Umbilical cord (tissue), 1 donor: ENCODE measurements at regions not wholly inside any gene's neighbourhood (a gene's known extent, or its start where the extent isn't known, plus 50 kb on each side); places are given as distances from the start of the nearest gene placed in this dataset.
A peak's percentile ranks its signal among the peaks of the same experiment; 100 is the strongest.
"Not testable (repeated sequence)": the region's sequence is repeated elsewhere in the genome, so short reads cannot be mapped to it uniquely, and the experiment has no call there.

Source experiments
- DNase-seq: peaks from one replicate; pipeline ENCODE4 v3.0.0-alpha.2; 2015; ENCODE audit warnings: low spot score

DNA sequence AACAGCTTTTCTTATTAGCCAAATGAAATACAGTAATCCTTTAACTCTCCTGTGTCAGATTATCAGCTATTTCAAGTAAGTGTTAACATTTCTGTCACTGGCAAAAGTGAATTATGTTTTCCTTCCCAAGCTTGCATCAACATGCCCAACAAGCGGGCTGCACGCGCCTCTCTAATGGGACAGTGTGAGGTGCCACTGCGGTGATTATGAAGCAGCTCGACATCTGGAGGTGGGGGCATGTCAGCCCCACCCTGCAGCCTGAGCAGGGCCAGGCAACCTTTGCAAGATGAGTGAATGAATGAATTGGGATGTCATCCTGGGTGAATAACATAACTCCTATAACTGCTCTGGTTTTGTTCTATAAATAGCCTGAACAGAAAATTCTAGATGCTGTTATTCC lies 301.4 kb downstream of the ZNF326 start:
- DNase-seq, result no peak

DNA sequence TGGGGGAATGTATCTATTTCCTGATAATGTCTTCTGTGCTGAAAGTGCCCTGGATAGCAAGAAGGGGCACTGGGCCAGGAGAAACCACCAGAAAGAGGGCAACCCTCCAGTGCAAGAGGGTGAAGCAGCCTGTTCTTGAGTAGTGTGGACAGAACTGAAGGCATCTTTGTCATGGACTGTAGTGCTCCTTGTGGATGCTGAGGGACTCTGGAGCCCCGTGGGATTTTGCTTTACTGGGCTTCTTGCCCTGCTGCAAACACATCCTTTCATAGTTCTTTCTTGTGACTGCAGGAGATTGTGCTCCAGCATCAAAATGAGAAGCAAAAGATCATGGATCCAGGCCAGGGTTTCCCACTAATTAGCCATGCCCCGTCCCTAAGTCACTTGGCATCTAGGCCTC lies 300.6 kb downstream of the ZNF326 start:
- no peak for DNase-seq

DNA sequence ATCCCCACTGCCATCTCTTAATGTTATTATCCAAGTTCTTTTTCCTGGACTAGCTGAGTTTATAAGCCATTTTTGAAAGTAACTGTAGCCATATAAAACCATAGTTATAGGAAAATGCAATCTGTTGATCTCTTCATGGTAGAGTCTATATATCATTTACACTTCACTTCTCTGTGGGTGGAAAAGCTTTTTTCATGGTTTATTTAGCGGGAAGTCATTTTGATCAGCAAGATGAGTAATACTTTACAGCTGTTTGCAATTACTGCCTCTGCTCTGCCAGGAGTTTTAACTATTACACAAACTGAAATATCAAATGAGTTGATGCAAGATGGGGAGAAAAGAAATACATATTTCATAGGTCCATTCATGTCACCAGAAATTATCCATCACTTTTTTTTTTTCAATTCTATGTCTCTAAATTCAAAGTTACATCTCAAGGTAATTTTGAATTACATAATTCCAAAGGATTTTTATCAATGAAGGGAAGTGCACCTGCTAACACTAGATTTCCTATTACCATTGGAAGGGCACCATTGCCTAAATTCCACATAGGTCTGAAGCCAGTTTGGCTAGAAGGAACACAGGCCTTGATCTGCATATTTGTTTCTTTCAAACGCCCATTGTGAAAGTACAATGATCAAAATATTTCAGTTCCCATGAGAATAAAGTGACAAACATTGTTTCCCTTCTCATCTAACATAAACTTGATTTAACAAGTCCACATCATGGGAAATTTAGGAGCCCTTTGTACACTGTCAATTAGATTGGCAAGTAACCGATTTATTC lies 296.7 kb downstream of the ZNF326 start:
- DNase-seq, result no peak

DNA sequence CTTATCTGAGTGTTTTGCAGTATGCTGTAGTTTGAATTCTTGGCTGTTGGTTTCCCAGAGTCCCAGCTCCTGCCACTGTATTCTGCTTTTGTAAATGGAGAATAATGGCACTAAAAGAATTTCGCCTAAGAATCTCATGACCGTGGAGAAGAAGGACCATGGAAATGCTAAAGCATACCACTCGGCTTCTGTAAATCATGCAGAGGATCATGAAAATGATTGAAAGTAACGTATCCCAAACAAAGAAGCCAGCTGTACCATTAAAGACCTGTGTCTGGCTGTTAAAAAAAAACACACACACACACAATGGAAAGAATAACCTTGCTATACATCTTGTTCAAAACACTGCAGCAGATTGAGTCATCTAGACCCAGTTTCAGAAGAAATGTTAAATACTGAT lies 287.9 kb downstream of the ZNF326 start:
- DNase-seq, result no peak

DNA sequence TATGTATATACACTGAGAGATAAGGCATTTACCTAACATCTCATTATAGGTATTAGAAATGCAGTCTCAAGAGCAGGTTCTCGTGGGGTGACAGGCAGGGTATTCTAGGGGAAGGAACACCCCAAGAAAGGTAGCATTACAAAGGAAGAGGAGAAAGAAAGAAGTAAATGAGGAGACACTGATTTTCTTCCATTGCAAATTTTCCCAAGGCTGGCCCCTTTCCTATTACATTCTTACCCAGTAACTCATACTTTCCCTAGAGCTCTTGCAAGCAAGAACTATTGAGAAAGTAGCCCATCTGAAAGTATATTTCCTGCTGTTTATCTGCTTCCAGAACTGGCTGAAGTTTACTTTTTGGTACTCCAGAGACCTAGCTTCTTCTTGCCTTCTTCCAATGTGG lies 287.0 kb downstream of the ZNF326 start:
- peak; percentile 5 for DNase-seq

DNA sequence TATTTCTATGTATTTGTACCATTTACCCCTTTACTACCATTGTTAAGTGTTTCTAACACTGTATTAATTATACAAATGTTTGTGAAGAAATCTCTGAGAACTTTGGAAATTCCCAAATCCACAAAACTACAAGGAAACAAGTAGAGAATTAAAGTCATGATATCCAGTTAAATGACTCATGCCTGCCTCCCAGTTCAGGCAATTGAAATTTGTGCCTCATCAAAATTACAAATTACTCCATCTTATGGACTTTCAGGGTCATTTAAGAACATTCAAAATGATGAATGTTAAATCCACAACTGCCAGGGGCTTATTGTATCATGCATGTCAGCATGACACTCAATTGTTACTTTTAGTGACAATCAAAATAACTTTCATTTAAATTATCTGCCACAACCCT lies 282.4 kb downstream of the ZNF326 start:
- DNase-seq, result no peak

DNA sequence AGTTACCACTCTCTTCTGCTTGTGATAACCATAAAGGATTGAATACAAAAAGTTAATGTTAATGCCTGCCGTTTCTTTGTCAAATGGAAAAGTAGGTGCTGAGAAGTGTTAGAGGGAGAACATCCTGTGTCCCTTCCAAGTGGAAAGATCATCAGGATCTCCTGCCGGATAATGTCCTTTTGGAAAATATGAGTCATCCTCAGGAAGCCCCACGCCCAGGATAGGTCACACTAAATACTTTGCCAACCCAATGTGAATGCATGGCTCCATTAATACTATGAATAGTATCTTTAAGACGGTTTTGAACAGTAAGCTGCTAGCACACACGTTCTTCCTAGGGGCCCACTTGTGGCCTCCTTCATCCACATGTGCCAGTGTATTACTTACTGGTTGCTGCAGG lies 279.5 kb downstream of the ZNF326 start:
- DNase-seq, result no peak

DNA sequence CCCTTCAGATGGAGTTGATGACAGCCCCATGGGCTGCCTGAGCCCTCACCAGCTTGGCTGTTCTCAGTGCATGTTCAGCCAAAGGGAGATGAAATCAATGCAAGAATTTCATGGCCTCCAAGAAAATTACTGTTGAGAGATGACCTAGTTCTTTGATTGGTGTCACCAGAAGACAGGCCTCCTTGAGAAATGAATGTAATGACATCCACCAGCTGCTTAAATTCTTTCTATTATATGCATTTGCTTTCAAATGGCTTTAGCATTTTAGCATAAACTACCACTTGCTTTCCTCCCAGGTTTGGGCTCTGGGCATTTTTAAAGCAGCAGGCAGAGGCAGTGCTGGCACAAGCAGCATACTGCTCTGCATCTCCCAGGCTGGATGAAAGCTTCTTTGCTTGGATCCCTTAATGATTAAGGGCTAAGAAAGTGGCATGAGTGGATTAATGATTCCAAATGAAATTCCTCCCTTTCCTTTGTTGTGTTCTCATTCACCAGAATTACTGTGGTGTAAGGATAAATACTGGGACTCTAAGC lies 278.4 kb downstream of the ZNF326 start:
- DNase-seq, result no peak

DNA sequence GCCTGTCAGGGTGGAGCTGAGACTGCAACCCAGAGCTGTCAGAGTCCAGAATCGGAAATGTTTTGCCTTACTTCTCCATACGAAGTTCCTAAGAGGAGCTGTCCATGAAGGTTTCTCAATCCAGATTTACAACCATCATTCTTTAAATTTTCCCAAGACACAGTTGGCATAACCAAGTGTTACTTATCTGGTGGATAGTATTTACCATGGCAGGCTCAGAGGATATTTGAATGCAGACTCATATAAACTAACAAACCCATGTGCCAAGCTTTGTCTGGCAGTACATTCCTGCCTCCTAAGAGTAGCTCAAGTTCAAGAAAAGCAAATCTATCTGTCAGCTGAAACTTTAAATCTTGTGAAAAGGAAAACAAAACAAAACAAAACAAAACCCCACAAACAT lies 267.9 kb downstream of the ZNF326 start:
- no peak for DNase-seq

DNA sequence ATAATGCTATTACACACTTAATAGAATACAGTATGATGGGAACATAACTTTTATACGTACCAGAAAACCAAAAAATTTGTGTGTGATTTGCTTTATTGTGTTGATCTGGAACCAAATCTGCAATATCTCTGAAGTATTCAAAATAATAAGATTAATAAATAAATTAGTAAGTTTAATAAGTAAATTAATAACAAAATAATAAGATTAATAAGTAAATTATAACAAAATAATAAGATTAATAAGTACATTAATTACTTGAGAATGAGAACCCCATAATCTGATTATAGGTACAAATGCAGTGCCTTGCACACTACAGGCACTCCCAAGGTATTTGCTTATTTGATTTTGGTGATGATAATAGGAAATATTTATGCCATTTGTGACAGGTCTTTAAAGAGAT lies 267.4 kb downstream of the ZNF326 start:
- no peak for DNase-seq

DNA sequence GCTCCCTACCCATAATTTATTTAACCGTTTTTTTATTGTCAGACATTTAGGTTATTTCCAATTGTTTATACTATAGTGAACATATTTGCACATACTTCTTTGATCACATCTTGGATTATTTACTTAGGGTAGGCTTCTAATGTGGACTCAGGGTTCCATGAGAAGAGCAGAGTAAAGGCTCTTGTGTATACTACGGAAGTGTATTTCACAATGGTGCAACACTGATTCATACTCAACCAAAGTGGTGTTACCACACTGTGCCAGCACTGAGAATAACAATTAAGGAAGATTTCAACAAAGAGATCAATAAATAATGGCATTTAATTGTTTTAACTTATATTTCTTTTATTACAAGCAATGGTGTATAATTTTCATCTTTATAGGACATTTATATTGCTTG lies 251.2 kb downstream of the ZNF326 start:
- no peak for DNase-seq

DNA sequence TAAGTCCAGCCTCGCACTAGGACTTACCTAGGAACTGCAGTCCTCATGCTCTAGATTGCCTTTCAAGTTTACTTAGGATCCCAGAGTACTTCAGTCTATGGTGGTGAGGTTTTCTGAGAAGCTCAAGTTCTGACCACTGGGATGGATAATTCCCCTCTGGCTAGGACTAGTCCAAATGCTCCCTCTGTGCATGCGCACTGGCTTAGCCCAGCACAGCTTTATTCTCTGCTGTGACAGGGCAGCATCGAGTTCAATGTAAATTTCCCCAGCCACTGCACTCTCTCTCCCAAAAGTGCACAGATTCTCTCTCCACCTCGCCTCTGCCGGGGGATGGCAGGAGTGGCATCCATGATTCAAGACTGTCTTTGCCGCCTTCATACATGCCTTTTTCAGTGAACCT lies 241.6 kb downstream of the ZNF326 start:
- no peak for DNase-seq

DNA sequence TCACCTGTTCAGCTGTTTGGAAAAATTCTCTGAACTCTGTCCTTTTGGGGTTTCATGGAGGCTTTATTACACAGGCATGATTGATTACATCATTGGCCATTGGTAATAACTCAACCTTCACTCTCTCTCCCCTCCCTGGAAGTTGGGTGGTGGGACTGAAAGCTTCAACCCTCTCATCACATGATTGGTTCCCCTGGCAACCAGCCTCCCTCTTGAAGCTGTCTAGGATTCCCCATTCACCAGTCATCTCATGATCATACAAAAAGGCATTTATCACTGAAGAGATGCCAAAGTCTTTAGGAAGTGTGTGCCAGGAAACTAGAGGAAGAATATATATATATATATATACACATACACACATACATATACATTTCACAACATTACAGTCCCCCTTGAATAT lies 228.5 kb downstream of the ZNF326 start:
- no peak for DNase-seq

DNA sequence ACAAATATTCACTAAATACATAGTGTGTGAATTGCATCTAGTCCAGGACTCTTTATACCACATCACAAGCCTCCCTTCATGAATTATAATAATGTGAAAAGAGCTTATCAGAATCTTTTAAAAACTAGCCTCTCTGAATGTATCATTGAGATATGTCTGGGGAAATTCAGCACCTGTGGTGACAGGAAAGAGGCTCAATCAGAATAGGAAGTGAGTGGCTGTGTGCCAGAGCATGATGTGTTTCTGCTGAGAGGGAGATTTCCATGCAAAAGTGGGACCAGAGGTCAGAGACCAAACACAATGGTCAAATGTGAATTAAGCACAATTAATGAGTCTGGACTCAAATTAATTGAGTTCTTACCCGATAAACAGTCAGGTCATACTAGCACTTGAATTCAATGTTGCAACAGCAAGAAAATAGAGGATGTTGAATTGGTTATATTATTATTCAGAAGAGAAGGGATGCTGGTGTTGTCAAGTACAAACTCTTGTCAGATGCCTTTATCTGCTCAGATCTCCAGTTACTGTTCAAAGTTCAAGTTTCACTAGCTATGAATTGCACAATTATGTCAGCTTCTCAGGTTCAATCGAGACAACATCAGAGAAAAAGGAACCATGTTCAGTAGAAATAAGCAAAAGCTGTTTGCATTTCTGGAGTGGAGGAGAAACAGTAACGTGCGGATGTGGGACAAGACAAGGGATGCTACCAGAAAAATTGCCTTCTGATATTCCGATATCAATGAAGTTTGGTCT lies 226.2 kb downstream of the ZNF326 start:
- no peak for DNase-seq

DNA sequence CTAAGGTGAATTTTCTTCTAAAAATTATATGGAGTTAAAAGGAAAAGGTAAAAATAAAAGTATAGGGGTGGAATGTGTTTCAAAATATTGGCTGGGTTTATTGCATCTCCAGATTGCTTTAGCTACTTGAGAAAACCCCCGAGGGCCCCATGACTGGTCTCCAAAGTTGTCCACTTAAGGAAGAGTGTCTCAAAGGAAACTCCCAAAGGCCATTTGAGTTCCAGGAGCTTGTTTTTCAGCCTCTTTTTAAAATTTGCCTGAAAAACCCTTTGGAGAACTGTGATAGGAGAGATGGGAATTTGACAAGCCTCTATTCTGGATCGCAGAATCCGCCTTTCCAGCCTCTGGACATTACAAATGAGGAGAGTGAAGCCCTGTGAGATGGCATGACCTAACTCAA lies 225.6 kb downstream of the ZNF326 start:
- DNase-seq, result no peak

DNA sequence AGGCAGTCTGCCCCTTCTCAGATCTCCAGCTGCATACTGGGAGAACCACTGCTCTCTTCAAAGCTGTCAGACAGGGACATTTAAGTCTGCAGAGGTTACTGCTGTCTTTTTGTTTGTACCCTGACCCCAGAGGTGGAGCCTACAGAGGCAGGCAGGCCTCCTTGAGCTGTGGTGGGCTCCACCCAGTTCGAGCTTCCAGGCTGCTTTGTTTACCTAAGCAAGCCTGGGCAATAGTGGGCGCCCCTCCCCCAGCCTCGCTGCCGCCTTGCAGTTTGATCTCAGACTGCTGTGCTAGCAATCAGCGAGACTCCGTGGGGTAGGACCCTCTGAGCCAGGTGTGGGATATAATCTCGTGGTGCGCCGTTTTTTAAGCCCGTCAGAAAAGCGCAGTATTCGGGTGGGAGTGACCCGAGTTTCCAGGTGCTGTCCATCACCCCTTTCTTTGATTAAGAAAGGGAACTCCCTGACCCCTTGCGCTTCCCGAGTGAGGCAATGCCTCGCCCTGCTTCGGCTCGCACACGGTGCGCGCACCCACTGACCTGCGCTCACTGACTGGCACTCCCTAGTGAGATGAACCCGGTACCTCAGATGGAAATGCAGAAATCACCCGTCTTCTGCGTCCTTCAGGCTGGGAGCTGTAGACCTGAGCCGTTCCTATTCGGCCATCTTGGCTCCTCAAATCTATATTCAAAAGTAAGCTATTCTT lies 224.4 kb downstream of the ZNF326 start:
- not testable (repeated sequence) for DNase-seq

DNA sequence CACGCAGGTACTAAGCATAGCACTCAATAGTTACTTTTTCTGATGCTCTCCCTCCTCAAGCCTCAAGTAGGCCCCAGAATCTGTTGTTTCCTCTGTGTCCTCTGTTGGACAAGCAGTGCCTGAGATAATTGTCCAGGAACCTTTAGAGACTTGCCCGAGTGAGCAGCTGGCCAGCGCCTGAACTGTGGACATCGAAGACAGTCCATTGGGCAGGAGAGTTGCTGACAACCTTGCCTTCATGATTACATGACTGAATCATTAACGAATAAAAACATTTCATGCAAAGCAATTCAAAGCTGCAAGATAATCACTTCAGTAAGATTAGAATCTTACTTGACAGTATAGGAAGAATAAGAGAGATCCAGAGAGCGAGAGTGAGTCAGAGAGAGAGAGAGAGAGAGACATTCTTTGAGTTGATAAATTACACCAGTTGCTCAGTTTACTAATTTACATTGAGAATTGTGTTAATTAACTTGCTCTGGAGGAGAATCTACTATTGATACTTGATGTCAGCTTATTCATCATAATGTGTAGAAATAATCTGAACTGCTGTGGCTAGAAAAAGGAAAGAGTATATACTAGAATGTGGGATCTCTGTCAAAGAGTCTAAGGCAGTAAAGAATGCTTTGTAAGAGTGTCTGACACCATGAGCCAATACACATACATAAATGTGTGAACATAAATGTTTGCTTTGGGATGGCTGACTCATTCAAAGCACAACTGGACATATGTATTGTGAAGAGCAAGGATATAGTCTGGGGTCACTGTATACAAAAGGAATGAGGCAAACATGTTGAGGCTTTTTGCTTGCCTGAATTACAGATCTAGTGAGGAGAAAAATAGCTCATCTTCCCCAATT lies 216.0 kb downstream of the ZNF326 start:
- DNase-seq, result no peak

DNA sequence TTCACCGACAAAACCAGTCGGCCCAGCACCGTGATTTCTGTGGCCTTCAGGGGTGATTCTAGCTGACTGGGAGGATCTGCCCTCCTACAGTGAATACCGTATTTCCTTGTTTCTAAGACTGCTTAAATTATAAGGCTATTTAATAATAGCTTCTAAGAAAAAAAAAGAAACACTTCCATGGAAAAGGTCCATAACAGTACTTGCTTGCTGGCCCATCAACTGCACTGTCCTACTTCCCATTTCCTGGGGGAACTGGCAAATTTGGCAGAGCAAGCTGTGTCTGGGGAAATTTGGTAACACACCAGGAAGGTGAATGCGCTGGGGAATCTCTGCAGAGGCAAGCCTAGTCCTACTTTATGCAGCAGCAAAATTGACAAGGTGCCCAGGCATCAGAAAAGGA lies 214.0 kb downstream of the ZNF326 start:
- DNase-seq, result no peak

DNA sequence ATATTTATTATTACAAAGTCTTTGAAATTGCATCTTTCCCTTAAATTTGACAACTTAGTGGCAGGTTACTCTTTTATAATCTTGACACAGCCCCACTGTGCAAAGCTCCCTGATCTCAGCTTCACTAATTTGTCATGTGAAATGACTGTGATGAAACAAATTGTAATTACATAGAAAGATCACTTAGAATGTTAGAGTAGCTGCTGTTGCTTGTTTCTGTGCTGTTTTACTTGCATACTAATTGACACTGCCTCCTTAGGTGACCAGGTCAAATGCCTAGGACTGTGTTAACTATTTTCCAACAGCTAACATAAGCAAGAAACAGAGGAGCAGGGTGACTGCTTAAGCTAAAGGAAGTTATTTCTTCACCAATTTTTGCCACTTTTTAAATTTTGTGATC lies 211.3 kb downstream of the ZNF326 start:
- DNase-seq, result no peak

DNA sequence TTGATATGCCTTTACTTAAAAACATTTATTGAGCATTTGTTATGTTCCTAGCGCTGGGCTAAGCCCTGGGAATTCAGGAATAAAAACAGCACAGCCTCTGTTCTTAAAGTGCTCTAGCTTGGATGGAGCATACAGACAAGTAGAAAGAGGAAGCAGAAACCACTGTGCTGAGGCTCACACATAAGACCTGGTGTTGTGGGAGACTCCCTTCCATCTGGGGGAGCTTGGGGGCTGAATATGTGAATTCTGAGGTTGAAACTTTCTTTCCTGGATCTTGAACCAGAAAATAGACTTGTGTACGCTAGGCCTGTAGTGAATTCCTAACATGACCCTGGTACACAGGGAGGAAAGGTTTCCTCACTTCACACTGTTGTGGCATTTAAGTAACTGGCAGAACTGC lies 209.9 kb downstream of the ZNF326 start:
- DNase-seq, result no peak

DNA sequence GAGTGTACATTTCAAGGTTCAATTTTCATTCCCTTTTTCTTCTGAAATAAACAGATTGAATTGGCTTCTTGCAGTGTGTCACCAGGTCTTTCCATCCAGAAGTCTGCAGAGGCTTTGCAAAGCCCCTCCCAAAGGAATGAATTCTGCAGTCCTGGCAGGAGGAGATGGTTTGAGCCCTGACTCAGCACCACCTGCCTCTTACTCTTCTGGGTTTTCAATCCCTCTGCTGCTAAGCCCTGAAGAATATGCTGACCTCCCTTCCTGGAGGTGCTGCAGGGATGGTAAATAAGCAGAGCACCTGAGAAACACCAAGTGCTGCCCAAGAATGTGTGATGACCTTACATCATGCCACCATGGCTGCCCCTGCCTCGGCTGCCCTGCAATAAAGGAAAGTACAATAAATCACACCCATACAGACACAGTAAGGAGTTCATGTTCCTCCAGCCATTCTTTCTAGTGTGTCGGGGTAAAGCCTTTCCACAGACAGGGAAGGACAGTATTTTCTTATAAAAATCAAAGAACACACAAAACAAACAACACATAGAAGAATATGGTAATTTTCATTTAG lies 209.2 kb downstream of the ZNF326 start:
- no peak for DNase-seq
